RWPE1 (cell line): ENCODE measurements at regions not wholly inside any gene's neighbourhood (a gene's known extent, or its start where the extent isn't known, plus 50 kb on each side); places are given as distances from the start of the nearest gene placed in this dataset.

Source experiments
- CTCF ChIA-PET: fragments of 350-600 bp; sonication (Branson Sonifier 250); formaldehyde crosslinking; extraction: SDS; loops from one replicate; lab custom pipeline; 2021; lab: Yijun Ruan, JAX
- POLR2A ChIA-PET: fragments of 400-600 bp; formaldehyde crosslinking; extraction: SDS; loops from one replicate; lab custom pipeline; 2020; ENCODE audit warnings: antibody characterized with exemption; ENCODE audit not compliant: low non-redundant PET; lab: Yijun Ruan, JAX
- DNase-seq: peaks from one replicate; pipeline ENCODE4 v3.0.0; 2012; ENCODE audit warnings: low spot score
- H3K27ac ChIP-seq: fragments of 450-650 bp; 2 replicates; pipeline ENCODE4 v1.5.1; 2017
- CTCF ChIP-seq: fragments of 450-650 bp; conservative IDR thresholded peaks from 2 replicates; pipeline ENCODE4 v1.5.1; 2017; ENCODE audit warnings: low read depth, mild to moderate bottlenecking

GRCh38 chr3:34139566-34139965 lies 341.1 kb downstream of the PDCD6IP start:
- no peak for DNase-seq
- CTCF ChIA-PET, result no interaction called here
- no peak for TF ChIP-seq CTCF
- POLR2A ChIA-PET, result no interaction called here
- no peak overlapping the region for H3K27ac ChIP-seq

DNA sequence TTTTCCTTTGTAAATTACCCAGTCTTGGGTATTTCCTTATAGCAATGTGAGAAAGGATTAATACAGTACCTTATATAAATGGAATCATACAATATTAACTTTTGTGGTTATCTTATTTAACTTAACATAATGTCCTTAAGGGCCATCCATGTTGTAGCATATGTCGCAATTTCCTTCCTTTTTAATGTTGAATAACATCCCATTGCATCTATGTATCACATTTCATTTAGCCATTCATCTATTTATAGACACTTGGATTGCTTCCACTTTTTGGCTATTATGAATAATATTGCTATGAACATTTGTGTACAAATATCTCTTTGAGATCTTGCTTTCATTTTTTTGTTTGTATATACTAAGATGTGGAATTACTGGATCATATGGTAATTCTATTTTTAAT lies 342.2 kb downstream of the PDCD6IP start:
- no peak for DNase-seq
- H3K27ac ChIP-seq, result no peak overlapping the region
- no peak for TF ChIP-seq CTCF
- ChIA-PET CTCF (no interaction called here), POLR2A (no interaction called here)

GRCh38 chr3:34141841-34142337 lies 343.5 kb downstream of the PDCD6IP start:
- TF ChIP-seq CTCF, result no peak
- no peak for DNase-seq
- POLR2A ChIA-PET, result no interaction called here
- no peak overlapping the region for H3K27ac ChIP-seq
- CTCF ChIA-PET, result no interaction called here

GRCh38 chr3:34145796-34146195 lies 347.4 kb downstream of the PDCD6IP start:
- POLR2A ChIA-PET, result no interaction called here
- no peak for DNase-seq
- no peak overlapping the region for H3K27ac ChIP-seq
- no peak for TF ChIP-seq CTCF
- CTCF ChIA-PET, result no interaction called here

- TF ChIP-seq CTCF, result no peak
- H3K27ac ChIP-seq, result no peak overlapping the region
- CTCF ChIA-PET, result interaction anchor here (0.6 to 0.7 kb wide), 2 partner anchors 56 to 124 kb away, joined by 3 to 7 read pairs; no protein-coding TSS in a partner anchor
- DNase-seq, result no peak
- POLR2A ChIA-PET, result no interaction called here
These were observed 348.2 kb downstream of the PDCD6IP start for GRCh38 chr3:34146596-34146995.

GRCh38 chr3:34150992-34151391 lies 352.6 kb downstream of the PDCD6IP start:
- no peak overlapping the region for H3K27ac ChIP-seq
- ChIA-PET POLR2A (no interaction called here), CTCF (no interaction called here)
- no peak for DNase-seq
- no peak for TF ChIP-seq CTCF
